OCI-LY1 (cell line): ENCODE measurements at regions not wholly inside any gene's neighbourhood (a gene's known extent, or its start where the extent isn't known, plus 50 kb on each side); places are given as distances from the start of the nearest gene placed in this dataset.

Source experiments
- H2AFZ ChIP-seq: fragments of 200-600 bp; sonication (generic), shearing (Covaris generic); 2 replicates; pipeline ENCODE4 v1.6.0; 2014; ENCODE audit warnings: antibody characterized with exemption, mild to moderate bottlenecking, low read length
- H3F3A ChIP-seq: fragments of 200-600 bp; sonication (generic), shearing (Covaris generic); 2 replicates; pipeline ENCODE4 v1.6.0; 2014; ENCODE audit warnings: mild to moderate bottlenecking, antibody characterized with exemption, low read length, moderate library complexity; ENCODE audit not compliant: insufficient read depth
- H3K27ac ChIP-seq: fragments of 200-600 bp; sonication (generic); 2 replicates; pipeline ENCODE4 v1.5.1; 2014; ENCODE audit warnings: low read length, mixed run types, mild to moderate bottlenecking, low read depth; ENCODE audit not compliant: poor library complexity, severe bottlenecking
- H3K27me3 ChIP-seq: fragments of 200-600 bp; sonication (generic); 2 replicates; pipeline ENCODE4 v1.6.0; 2014; ENCODE audit warnings: antibody characterized with exemption, mild to moderate bottlenecking, low read length, moderate library complexity; ENCODE audit not compliant: insufficient read depth
- H3K36me3 ChIP-seq: fragments of 200-600 bp; sonication (generic); 2 replicates; pipeline ENCODE4 v1.6.1; 2014; ENCODE audit warnings: mild to moderate bottlenecking, antibody characterized with exemption, low read length, moderate library complexity, mixed read lengths; ENCODE audit not compliant: insufficient read depth
- H3K4me1 ChIP-seq: fragments of 200-600 bp; sonication (generic); 2 replicates; pipeline ENCODE4 v1.5.1; 2014; ENCODE audit warnings: mild to moderate bottlenecking, low read length, moderate library complexity; ENCODE audit not compliant: insufficient read depth, severe bottlenecking
- H3K4me2 ChIP-seq: fragments of 200-600 bp; sonication (generic), shearing (Covaris generic); 2 replicates; pipeline ENCODE4 v1.6.1; 2014; ENCODE audit warnings: low read length
- H3K4me3 ChIP-seq: fragments of 200-600 bp; sonication (generic); 2 replicates; pipeline ENCODE4 v1.5.1; 2014; ENCODE audit warnings: low read length, low read depth, mild to moderate bottlenecking, mixed read lengths; ENCODE audit not compliant: poor library complexity, severe bottlenecking
- H3K79me2 ChIP-seq: fragments of 200-600 bp; shearing (Covaris generic); 2 replicates; pipeline ENCODE4 v1.6.1; 2016; ENCODE audit warnings: mixed run types, low read length, mixed read lengths; ENCODE audit not compliant: insufficient read depth
- H3K9ac ChIP-seq: fragments of 200-600 bp; sonication (generic), shearing (Covaris generic); 2 replicates; pipeline ENCODE4 v1.6.1; 2014; ENCODE audit warnings: mild to moderate bottlenecking, low read length, mixed read lengths
- H3K9me2 ChIP-seq: fragments of 200-600 bp; sonication (generic), shearing (Covaris generic); 2 replicates; pipeline ENCODE4 v1.6.1; 2014; ENCODE audit warnings: low read depth, mild to moderate bottlenecking, low read length, mixed read lengths
- H3K9me3 ChIP-seq: fragments of 200-600 bp; shearing (Covaris generic); 2 replicates; pipeline ENCODE4 v1.6.1; 2014; ENCODE audit warnings: low read length, mixed read lengths
- H4K20me1 ChIP-seq: fragments of 200-600 bp; sonication (generic), shearing (Covaris generic); 2 replicates; pipeline ENCODE4 v1.6.0; 2016; ENCODE audit warnings: mild to moderate bottlenecking, low read length; ENCODE audit not compliant: insufficient read depth
- CTCF ChIP-seq: fragments of 200-600 bp; sonication (generic), shearing (Covaris generic); IDR thresholded peaks from 2 replicates; pipeline ENCODE4 v1.5.1; 2017; ENCODE audit warnings: mild to moderate bottlenecking, antibody characterized with exemption, low read length, moderate library complexity, mixed read lengths
- EZH2 ChIP-seq: fragments of 200-600 bp; sonication (generic), shearing (Covaris generic); IDR thresholded peaks from 2 replicates; pipeline ENCODE4 v1.8.0; 2017; ENCODE audit warnings: borderline replicate concordance, mixed run types, mild to moderate bottlenecking, antibody characterized with exemption, low read length, moderate library complexity, mixed read lengths

DNA sequence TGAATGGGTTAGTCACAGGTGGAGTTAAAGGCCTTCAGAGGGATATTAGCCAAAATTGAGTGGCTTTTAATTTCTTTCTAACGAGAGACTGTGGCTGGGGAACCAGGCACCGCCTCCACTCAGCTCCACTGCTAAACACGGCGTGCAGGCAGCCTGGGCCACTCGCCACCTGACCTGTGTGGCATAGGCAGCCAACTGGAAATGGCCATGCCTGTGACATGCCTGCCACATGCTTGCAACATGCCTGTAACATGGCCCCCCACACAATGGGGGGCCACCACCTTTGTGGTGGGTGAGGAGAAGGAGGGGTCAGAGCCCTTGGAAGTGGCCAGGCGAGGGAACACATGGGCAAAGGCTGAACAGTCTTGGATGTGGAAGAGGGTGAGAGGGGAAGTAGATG is 60.1 kb upstream of the PAX2 start:
- no peak overlapping the region for H3K27ac ChIP-seq
- H3K4me3 ChIP-seq, result no peak overlapping the region
- TF ChIP-seq EZH2, result no peak
- no peak for TF ChIP-seq CTCF
- no peaks in the 10 kb centered on the region for H3K27me3 ChIP-seq
- no peaks in the 10 kb centered on the region for H3K79me2 ChIP-seq
- H3K9me3 ChIP-seq, result no peaks in the 10 kb centered on the region
- no peaks in the 10 kb centered on the region for H3K9me2 ChIP-seq
- H3F3A ChIP-seq, result no peaks in the 10 kb centered on the region
- H3K36me3 ChIP-seq, result no peaks in the 10 kb centered on the region
- H2AFZ ChIP-seq, result no peak overlapping the region
- H3K4me2 ChIP-seq, result no peak overlapping the region
- no peak overlapping the region for H3K9ac ChIP-seq
- H4K20me1 ChIP-seq, result no peaks in the 10 kb centered on the region
- H3K4me1 ChIP-seq, result no peaks in the 10 kb centered on the region

- no peak overlapping the region for H2AFZ ChIP-seq
- no peaks in the 10 kb centered on the region for H3K27me3 ChIP-seq
- H3K4me3 ChIP-seq, result no peak overlapping the region
- no peak overlapping the region for H3K27ac ChIP-seq
- no peaks in the 10 kb centered on the region for H3K9me2 ChIP-seq
- H3K9ac ChIP-seq, result no peak overlapping the region
- no peak overlapping the region for H3K4me2 ChIP-seq
- no peaks in the 10 kb centered on the region for H4K20me1 ChIP-seq
- no peaks in the 10 kb centered on the region for H3K4me1 ChIP-seq
- H3K36me3 ChIP-seq, result no peaks in the 10 kb centered on the region
- no peaks in the 10 kb centered on the region for H3F3A ChIP-seq
- H3K79me2 ChIP-seq, result no peaks in the 10 kb centered on the region
- TF ChIP-seq CTCF (no peak), EZH2 (no peak)
- H3K9me3 ChIP-seq, result no peaks in the 10 kb centered on the region
These were observed 58.0 kb upstream of the PAX2 start for GRCh38 chr10:100687143-100688003.

DNA sequence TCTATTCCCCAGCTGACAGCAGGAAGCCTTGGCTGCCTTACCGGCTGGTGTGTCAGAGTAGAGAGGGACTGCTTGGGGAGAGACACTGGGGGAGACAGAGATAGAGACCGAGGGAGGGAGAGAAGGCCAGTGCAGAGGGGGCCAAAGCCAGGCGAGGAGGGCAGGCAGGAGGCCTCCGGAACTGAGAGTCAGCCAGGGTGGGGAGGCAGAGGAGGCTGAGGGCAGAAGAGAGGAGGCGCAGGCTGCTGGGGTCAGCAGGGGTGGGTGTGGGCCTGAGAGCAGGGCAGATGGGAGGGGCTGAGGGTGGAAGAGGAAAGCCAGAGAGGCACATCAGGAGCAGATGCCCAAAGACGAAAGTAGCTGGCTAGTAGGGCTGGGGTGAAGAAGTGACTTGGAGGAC is 57.2 kb upstream of the PAX2 start:
- Histone ChIP-seq H3K4me3 (no peak overlapping the region), H3F3A (no peaks in the 10 kb centered on the region), H3K27ac (no peak overlapping the region), H3K36me3 (no peaks in the 10 kb centered on the region), H3K9me2 (no peaks in the 10 kb centered on the region), H3K4me1 (no peaks in the 10 kb centered on the region), H2AFZ (no peak overlapping the region), H3K9me3 (no peaks in the 10 kb centered on the region), H3K79me2 (no peaks in the 10 kb centered on the region), H4K20me1 (no peaks in the 10 kb centered on the region), H3K9ac (no peak overlapping the region), H3K4me2 (no peak overlapping the region), H3K27me3 (no peaks in the 10 kb centered on the region)
- TF ChIP-seq EZH2 (no peak), CTCF (no peak)
